Tibial nerve (tissue), 4 donors: ENCODE measurements at regions not wholly inside any gene's neighbourhood (a gene's known extent, or its start where the extent isn't known, plus 50 kb on each side); places are given as distances from the start of the nearest gene placed in this dataset.

ENCODE experiments used
- DNase-seq, 2 donors: peaks; one replicate each; pipeline ENCODE4 v3.0.0-alpha.2; 2019; ENCODE audit warnings: low spot score in 2 of 2
- H3K27ac ChIP-seq, 4 donors: fragments of 200-600 bp; sonication (generic) in 3 of 4; one replicate each; pipeline ENCODE4 v1.5.1; 2017 to 2019; ENCODE audit warnings: mild to moderate bottlenecking in 1 of 4
- H3K27me3 ChIP-seq, 2 donors: fragments of 200-600 bp; sonication (generic) in 1 of 2; one replicate each; pipeline versions ENCODE4 v1.5.1 to v1.6.0; 2017 to 2019
- H3K36me3 ChIP-seq, 3 donors: fragments of 200-600 bp; sonication (generic); one replicate each; pipeline ENCODE4 v1.5.1; 2018 to 2019
- H3K4me1 ChIP-seq, 4 donors: fragments of 200-600 bp; sonication (generic) in 3 of 4; one replicate each; pipeline ENCODE4 v1.5.1; 2017 to 2019
- H3K4me3 ChIP-seq, 4 donors: fragments of 200-600 bp; sonication (generic) in 3 of 4; one replicate each; pipeline ENCODE4 v1.5.1; 2017 to 2019; ENCODE audit warnings: mild to moderate bottlenecking in 1 of 4, moderate library complexity in 1 of 4
- H3K9me3 ChIP-seq, 4 donors: fragments of 200-600 bp; sonication (generic) in 3 of 4; one replicate each; pipeline ENCODE4 v1.5.1; 2017 to 2019
- CTCF ChIP-seq, 5 experiments: fragments of 200-600 bp in 3 of 5; fragments of 450-650 bp in 2 of 5; sonication (generic) in 3 of 5; IDR thresholded peaks; one replicate each; pipeline ENCODE4 v1.5.1; 2016 to 2019; ENCODE audit warnings: antibody characterized with exemption in 5 of 5, mild to moderate bottlenecking in 3 of 5, moderate library complexity in 2 of 5
- EP300 ChIP-seq, 2 donors: sonication (generic); formaldehyde crosslinking; IDR thresholded peaks; one replicate each; pipeline ENCODE4 v1.6.1; 2017; ENCODE audit warnings: antibody characterized with exemption in 2 of 2, mild to moderate bottlenecking in 1 of 2
- POLR2A ChIP-seq, 2 donors: fragments of 450-650 bp; IDR thresholded peaks; one replicate each; pipeline ENCODE4 v1.6.1; 2017; ENCODE audit warnings: antibody characterized with exemption in 2 of 2, mild to moderate bottlenecking in 2 of 2, moderate library complexity in 2 of 2
- WGBS, 2 donors: methylation state at CpG; one replicate each; pipeline ENCODE4 v1.1.5; 2018; 5-methylcytosine and 5-hydroxymethylcytosine counted together

- Histone ChIP-seq H3K4me1 (peaks cover 0 to 35% (median 16%) of the 10 kb centered on the region in 4 donors), H3K27ac (peak overlapping the region in 3 of 4 donors; percentile 46 to 68 (median 66)), H3K36me3 (no peaks in the 10 kb centered on the region), H3K9me3 (no peaks in the 10 kb centered on the region), H3K27me3 (no peaks in the 10 kb centered on the region), H3K4me3 (peak overlapping the region in 1 of 4 donors; percentile 9)
- TF ChIP-seq POLR2A (IDR thresholded peaks at IDR 0.05) (no peak), CTCF (IDR thresholded peaks at IDR 0.05) (no peak), EP300 (IDR thresholded peaks at IDR 0.05) (peak in 1 of 2 donors; percentile 68)
- WGBS, 2 donors = 46 to 57% methylated on average over 4 of the region's 4 CpGs
- no peak for DNase-seq
Measured at GRCh38 chr6:139547122-139547776, 172.8 kb upstream of the CITED2 start.

GRCh38 chr6:139546106-139546472, 171.6 kb upstream of the CITED2 start:
- no peaks in the 10 kb centered on the region for H3K9me3 ChIP-seq
- TF ChIP-seq POLR2A (IDR thresholded peaks at IDR 0.05) (no peak), EP300 (IDR thresholded peaks at IDR 0.05) (no peak)
- H3K4me3 ChIP-seq = no peak overlapping the region
- WGBS, 2 donors = 87 to 91% methylated on average over 2 of the region's 2 CpGs
- no peaks in the 10 kb centered on the region for H3K36me3 ChIP-seq
- no peaks in the 10 kb centered on the region for H3K27me3 ChIP-seq
- peak overlapping the region in 2 of 4 donors; percentile 66 to 68 for H3K27ac ChIP-seq
- DNase-seq = no peak
- H3K4me1 ChIP-seq = peaks cover 0 to 35% (median 16%) of the 10 kb centered on the region in 4 donors

GRCh38 chr6:139545206-139546105, 171.0 kb upstream of the CITED2 start:
- Histone ChIP-seq H3K27ac (peak overlapping the region in 2 of 4 donors; percentile 61 to 68), H3K9me3 (no peaks in the 10 kb centered on the region), H3K4me1 (peaks cover 0 to 35% (median 16%) of the 10 kb centered on the region in 4 donors), H3K27me3 (no peaks in the 10 kb centered on the region), H3K4me3 (no peak overlapping the region), H3K36me3 (no peaks in the 10 kb centered on the region)
- 30 to 32% methylated on average over 6 of the region's 6 CpGs for WGBS, 2 donors
- no peak for DNase-seq
- TF ChIP-seq POLR2A (IDR thresholded peaks at IDR 0.05) (no peak), CTCF (IDR thresholded peaks at IDR 0.05) (no peak), EP300 (IDR thresholded peaks at IDR 0.05) (no peak)

GRCh38 chr6:139544701-139545057, 170.2 kb upstream of the CITED2 start:
- Histone ChIP-seq H3K4me1 (peaks cover 0 to 35% (median 16%) of the 10 kb centered on the region in 4 donors), H3K9me3 (no peaks in the 10 kb centered on the region), H3K4me3 (no peak overlapping the region)

GRCh38 chr6:139542351-139542750, 167.9 kb upstream of the CITED2 start:
- no peak for TF ChIP-seq EP300 (IDR thresholded peaks at IDR 0.05)
- no peak for TF ChIP-seq CTCF (IDR thresholded peaks at IDR 0.05)
- TF ChIP-seq POLR2A (IDR thresholded peaks at IDR 0.05) = no peak
- 93 to 97% methylated on average over 3 of the region's 3 CpGs for WGBS, 2 donors

More at GRCh38 chr6:139544701-139545057, 170.2 kb upstream of the CITED2 start:
- H3K27ac ChIP-seq = peak overlapping the region in 2 of 4 donors; percentile 61 to 68
- H3K27me3 ChIP-seq = no peaks in the 10 kb centered on the region
- no peak for DNase-seq
- TF ChIP-seq EP300 (IDR thresholded peaks at IDR 0.05) = no peak
- no peak for TF ChIP-seq POLR2A (IDR thresholded peaks at IDR 0.05)
- no peak for TF ChIP-seq CTCF (IDR thresholded peaks at IDR 0.05)
- 67 to 79% methylated on average over 2 of the region's 2 CpGs for WGBS, 2 donors
- no peaks in the 10 kb centered on the region for H3K36me3 ChIP-seq

More at GRCh38 chr6:139542351-139542750, 167.9 kb upstream of the CITED2 start:
- no peak overlapping the region for H3K4me3 ChIP-seq
- no peaks in the 10 kb centered on the region for H3K9me3 ChIP-seq
- no peak for DNase-seq
- H3K36me3 ChIP-seq = no peaks in the 10 kb centered on the region
- H3K27me3 ChIP-seq = no peaks in the 10 kb centered on the region
- peaks cover 0 to 25% (median 8%) of the 10 kb centered on the region in 4 donors for H3K4me1 ChIP-seq
- H3K27ac ChIP-seq = no peak overlapping the region
